DOHH2 (cell line): ENCODE measurements at regions not wholly inside any gene's neighbourhood (a gene's known extent, or its start where the extent isn't known, plus 50 kb on each side); places are given as distances from the start of the nearest gene placed in this dataset.

ENCODE experiments used
- H3F3A ChIP-seq: fragments of 200-600 bp; sonication (generic), shearing (Covaris generic); 2 replicates; pipeline ENCODE4 v1.6.0; 2016; ENCODE audit warnings: antibody characterized with exemption, mild to moderate bottlenecking; ENCODE audit not compliant: control insufficient read depth, insufficient read depth
- H3K27ac ChIP-seq: fragments of 200-600 bp; sonication (generic); 2 replicates; pipeline ENCODE4 v1.5.1; 2014; ENCODE audit warnings: low read depth, mild to moderate bottlenecking, low read length, moderate library complexity
- H3K27me3 ChIP-seq: fragments of 200-600 bp; sonication (generic); 2 replicates; pipeline ENCODE4 v1.6.1; 2014; ENCODE audit warnings: mild to moderate bottlenecking, low read length, mixed read lengths; ENCODE audit not compliant: control insufficient read depth
- H3K36me3 ChIP-seq: fragments of 200-600 bp; sonication (generic); 2 replicates; pipeline ENCODE4 v1.6.1; 2014; ENCODE audit warnings: mild to moderate bottlenecking, low read length, moderate library complexity, mixed read lengths; ENCODE audit not compliant: control insufficient read depth
- H3K4me1 ChIP-seq: fragments of 200-600 bp; sonication (generic); 2 replicates; pipeline ENCODE4 v1.6.1; 2014; ENCODE audit warnings: mild to moderate bottlenecking, low read length, mixed read lengths; ENCODE audit not compliant: control insufficient read depth
- H3K4me2 ChIP-seq: fragments of 200-600 bp; sonication (generic); 2 replicates; pipeline ENCODE4 v1.6.0; 2014; ENCODE audit warnings: mild to moderate bottlenecking, low read length, moderate library complexity
- H3K4me3 ChIP-seq: fragments of 200-600 bp; sonication (generic); 2 replicates; pipeline ENCODE4 v1.5.1; 2014; ENCODE audit warnings: mild to moderate bottlenecking, low read length, mixed read lengths
- H3K79me2 ChIP-seq: fragments of 200-600 bp; sonication (generic); 2 replicates; pipeline ENCODE4 v1.6.1; 2014; ENCODE audit warnings: mild to moderate bottlenecking, low read length, mixed read lengths; ENCODE audit not compliant: control insufficient read depth
- H3K9me2 ChIP-seq: fragments of 200-600 bp; sonication (generic); replicated peaks from 2 replicates; pipeline ENCODE4 v1.6.1; 2014; ENCODE audit warnings: mild to moderate bottlenecking, low read length, mixed read lengths; ENCODE audit not compliant: control insufficient read depth
- H3K9me3 ChIP-seq: fragments of 200-600 bp; sonication (generic); 2 replicates; pipeline ENCODE4 v1.6.1; 2014; ENCODE audit warnings: antibody characterized with exemption, low read length, mixed read lengths; ENCODE audit not compliant: control insufficient read depth, insufficient read depth
- H4K20me1 ChIP-seq: fragments of 200-600 bp; sonication (generic); 2 replicates; pipeline ENCODE4 v1.6.0; 2014; ENCODE audit warnings: low read depth, mild to moderate bottlenecking, antibody characterized with exemption, low read length, moderate library complexity; ENCODE audit not compliant: control insufficient read depth, insufficient read depth
- CTCF ChIP-seq: fragments of 200-600 bp; sonication (generic); IDR thresholded peaks from one replicate; pipeline ENCODE4 v1.5.1; 2014; ENCODE audit warnings: antibody characterized with exemption, mild to moderate bottlenecking, low read depth, low read length; ENCODE audit not compliant: poor library complexity, severe bottlenecking
- EZH2phosphoT487 ChIP-seq: fragments of 200-600 bp; sonication (generic); IDR thresholded peaks from 2 replicates; pipeline ENCODE4 v1.6.1; 2017; ENCODE audit warnings: borderline replicate concordance, mild to moderate bottlenecking, antibody characterized with exemption, low read length, moderate library complexity, mixed read lengths

DNA sequence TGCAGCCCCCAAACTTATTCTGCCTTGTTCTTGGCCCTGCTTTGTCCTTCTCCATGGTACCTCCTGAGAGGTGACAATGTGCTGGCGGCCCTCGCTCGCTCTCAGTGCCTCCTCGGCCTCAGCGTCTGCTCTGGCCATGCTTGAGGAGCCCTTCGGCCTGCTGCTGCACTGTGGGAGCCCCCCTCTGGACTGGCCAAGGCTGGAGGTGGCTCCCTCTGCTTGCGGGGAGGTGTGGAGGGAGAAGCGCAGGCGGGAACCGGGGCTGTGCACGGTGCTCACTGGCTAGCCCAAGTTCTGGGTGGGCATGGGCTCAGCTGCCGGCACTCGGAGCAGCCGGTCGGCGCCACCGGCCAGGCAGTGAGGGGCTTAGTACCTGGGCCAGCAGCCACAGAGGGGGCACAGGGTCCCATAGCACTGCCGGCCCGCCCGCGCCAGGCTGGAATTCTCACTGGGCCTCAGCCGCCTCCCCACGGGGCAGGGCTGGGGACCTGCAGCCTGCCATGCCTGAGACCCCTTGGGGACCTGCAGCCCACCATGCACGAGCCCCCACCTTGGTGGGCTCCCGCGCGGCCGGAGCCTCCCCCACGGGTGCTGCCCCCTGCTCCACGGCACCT is 55.9 kb upstream of the RALGAPA2 start:
- no peak overlapping the region for H3K4me3 ChIP-seq
- H3K4me2 ChIP-seq = no peak overlapping the region
- H3K79me2 ChIP-seq = no peaks in the 10 kb centered on the region
- no peak overlapping the region for H3K27ac ChIP-seq
- H3K9me2 ChIP-seq = no peaks in the 10 kb centered on the region
- H3K9me3 ChIP-seq = peaks cover 8% of the 10 kb centered on the region
- no peaks in the 10 kb centered on the region for H3K36me3 ChIP-seq
- TF ChIP-seq EZH2phosphoT487 = no peak
- H3K4me1 ChIP-seq = no peaks in the 10 kb centered on the region
- no peaks in the 10 kb centered on the region for H3K27me3 ChIP-seq
- H4K20me1 ChIP-seq = no peaks in the 10 kb centered on the region
- no peaks in the 10 kb centered on the region for H3F3A ChIP-seq

- no peaks in the 10 kb centered on the region for H4K20me1 ChIP-seq
- no peaks in the 10 kb centered on the region for H3F3A ChIP-seq
- H3K36me3 ChIP-seq = no peaks in the 10 kb centered on the region
- H3K79me2 ChIP-seq = no peaks in the 10 kb centered on the region
- H3K9me2 ChIP-seq = no peaks in the 10 kb centered on the region
- H3K27me3 ChIP-seq = no peaks in the 10 kb centered on the region
- H3K4me3 ChIP-seq = no peak overlapping the region
- no peak for TF ChIP-seq EZH2phosphoT487
- no peak for TF ChIP-seq CTCF
- no peak overlapping the region for H3K4me2 ChIP-seq
- no peak overlapping the region for H3K27ac ChIP-seq
- peaks cover 8% of the 10 kb centered on the region for H3K9me3 ChIP-seq
- no peaks in the 10 kb centered on the region for H3K4me1 ChIP-seq
Observed at GRCh38 chr20:20765696-20766365, 53.4 kb upstream of the RALGAPA2 start.

- H3K27ac ChIP-seq = no peak overlapping the region
- no peaks in the 10 kb centered on the region for H3F3A ChIP-seq
- H3K4me1 ChIP-seq = no peaks in the 10 kb centered on the region
- no peaks in the 10 kb centered on the region for H3K27me3 ChIP-seq
- H3K36me3 ChIP-seq = no peaks in the 10 kb centered on the region
- TF ChIP-seq EZH2phosphoT487 (no peak), CTCF (no peak)
- H3K9me2 ChIP-seq = no peaks in the 10 kb centered on the region
- no peak overlapping the region for H3K4me3 ChIP-seq
- H3K4me2 ChIP-seq = no peak overlapping the region
- H3K79me2 ChIP-seq = no peaks in the 10 kb centered on the region
- no peaks in the 10 kb centered on the region; the same call in 1 of the 2 replicates for H3K9me3 ChIP-seq
- no peaks in the 10 kb centered on the region for H4K20me1 ChIP-seq
Observed at GRCh38 chr20:20763650-20764049, 51.2 kb upstream of the RALGAPA2 start.
